Skeletal muscle satellite cell (primary cell): ENCODE measurements at regions not wholly inside any gene's neighbourhood (a gene's known extent, or its start where the extent isn't known, plus 50 kb on each side); places are given as distances from the start of the nearest gene placed in this dataset.
A peak's percentile ranks its signal among the peaks of the same experiment; 100 is the strongest.

Experiments used
- H3K27me3 ChIP-seq: 2 replicates; pipeline ENCODE4 v1.7.0; 2013; ENCODE audit warnings: low read length; ENCODE audit not compliant: control insufficient read depth, insufficient read depth
- H3K36me3 ChIP-seq: 2 replicates; pipeline ENCODE4 v1.7.0; 2013; ENCODE audit warnings: mild to moderate bottlenecking, control low read depth, low read length; ENCODE audit not compliant: insufficient read depth
- H3K4me1 ChIP-seq: 2 replicates; pipeline ENCODE4 v1.7.0; 2013; ENCODE audit warnings: low read length; ENCODE audit not compliant: control insufficient read depth, insufficient read depth
- H3K4me2 ChIP-seq: 2 replicates; pipeline ENCODE4 v1.7.0; 2013; ENCODE audit warnings: mild to moderate bottlenecking, low read length
- H3K4me3 ChIP-seq: 2 replicates; pipeline ENCODE4 v1.7.0; 2013; ENCODE audit warnings: low read length
- H3K9ac ChIP-seq: 2 replicates; pipeline ENCODE4 v1.7.0; 2013; ENCODE audit warnings: mild to moderate bottlenecking, low read depth, low read length, moderate library complexity
- H3K9me3 ChIP-seq: replicated peaks from 2 replicates; pipeline ENCODE4 v1.7.0; 2013; ENCODE audit warnings: mild to moderate bottlenecking, control low read depth, low read length

GRCh38 chr6:165864218-165864617 lies 201.2 kb upstream of the PDE10A start:
- H3K4me3 ChIP-seq, result no peak overlapping the region
- H3K36me3 ChIP-seq, result no peaks in the 10 kb centered on the region
- H3K9me3 ChIP-seq, result no peaks in the 10 kb centered on the region
- no peak overlapping the region for H3K4me2 ChIP-seq
- no peaks in the 10 kb centered on the region for H3K4me1 ChIP-seq
- H3K27me3 ChIP-seq, result peaks cover 12% of the 10 kb centered on the region
- H3K9ac ChIP-seq, result no peak overlapping the region

- no peaks in the 10 kb centered on the region for H3K36me3 ChIP-seq
- no peaks in the 10 kb centered on the region for H3K9me3 ChIP-seq
- no peak overlapping the region for H3K4me3 ChIP-seq
Measured at GRCh38 chr6:165863801-165864200, 200.8 kb upstream of the PDE10A start.

GRCh38 chr6:165862813-165863212 lies 199.8 kb upstream of the PDE10A start:
- no peaks in the 10 kb centered on the region for H3K4me1 ChIP-seq
- no peaks in the 10 kb centered on the region for H3K9me3 ChIP-seq
- H3K27me3 ChIP-seq, result peaks cover 12% of the 10 kb centered on the region
- no peaks in the 10 kb centered on the region for H3K36me3 ChIP-seq
- no peak overlapping the region for H3K9ac ChIP-seq
- H3K4me3 ChIP-seq, result no peak overlapping the region
- no peak overlapping the region for H3K4me2 ChIP-seq

More at GRCh38 chr6:165863801-165864200, 200.8 kb upstream of the PDE10A start:
- Histone ChIP-seq H3K4me1 (no peaks in the 10 kb centered on the region), H3K4me2 (no peak overlapping the region), H3K9ac (no peak overlapping the region), H3K27me3 (peaks cover 12% of the 10 kb centered on the region)

DNA sequence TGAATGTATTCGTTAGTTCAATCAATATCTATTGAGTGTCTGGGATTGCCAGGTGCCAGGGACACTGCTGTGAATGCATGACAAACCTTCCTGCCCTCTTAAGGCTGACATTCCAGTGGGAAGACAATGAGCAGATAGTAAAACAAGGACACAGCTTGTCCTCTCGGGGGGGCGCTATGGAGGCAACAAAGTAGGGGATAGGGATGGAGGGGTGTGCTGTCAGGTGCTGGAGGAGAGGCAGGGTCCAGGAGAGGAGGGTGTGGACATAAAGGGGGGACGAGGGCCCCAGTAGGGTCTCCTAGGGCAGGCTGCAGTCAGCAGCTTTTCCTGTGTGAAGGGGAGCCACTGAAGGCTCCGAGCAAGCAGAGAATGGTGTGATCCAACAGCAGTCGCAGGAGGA lies 198.2 kb upstream of the PDE10A start:
- Histone ChIP-seq H3K9ac (no peak overlapping the region), H3K9me3 (no peaks in the 10 kb centered on the region), H3K4me2 (no peak overlapping the region), H3K4me3 (no peak overlapping the region), H3K36me3 (no peaks in the 10 kb centered on the region), H3K27me3 (peaks cover 19% of the 10 kb centered on the region), H3K4me1 (no peaks in the 10 kb centered on the region)

DNA sequence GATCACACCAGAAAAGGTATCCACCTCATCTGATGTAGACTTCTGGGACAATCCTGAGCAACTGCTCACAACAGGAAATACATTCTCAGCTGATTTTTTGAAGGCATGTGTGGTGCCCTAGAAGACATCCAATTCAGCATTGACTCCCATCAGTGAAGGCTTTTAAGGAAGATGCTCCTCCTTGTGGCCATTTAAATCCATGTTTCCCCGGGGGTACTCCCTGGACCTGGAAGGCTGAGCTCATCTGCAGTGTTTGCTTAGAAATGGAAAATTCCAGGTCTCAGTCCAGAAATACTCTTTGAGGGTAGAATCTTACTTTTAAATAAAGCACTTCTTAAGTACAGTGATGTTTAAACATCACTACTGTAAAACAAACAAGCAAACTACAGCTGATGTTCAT lies 195.5 kb upstream of the PDE10A start:
- H3K9ac ChIP-seq, result no peak overlapping the region
- H3K27me3 ChIP-seq, result peaks cover 27% of the 10 kb centered on the region

GRCh38 chr6:165855856-165856255 lies 192.8 kb upstream of the PDE10A start:
- Histone ChIP-seq H3K4me1 (no peaks in the 10 kb centered on the region), H3K4me3 (no peak overlapping the region), H3K27me3 (peaks cover 43% of the 10 kb centered on the region), H3K9ac (no peak overlapping the region), H3K4me2 (no peak overlapping the region), H3K9me3 (no peaks in the 10 kb centered on the region), H3K36me3 (no peaks in the 10 kb centered on the region)

More for the DNA sequence above, 195.5 kb upstream of the PDE10A start:
- Histone ChIP-seq H3K9me3 (no peaks in the 10 kb centered on the region), H3K4me3 (no peak overlapping the region), H3K36me3 (no peaks in the 10 kb centered on the region), H3K4me2 (no peak overlapping the region), H3K4me1 (no peaks in the 10 kb centered on the region)

- Histone ChIP-seq H3K4me1 (peaks cover 3% of the 10 kb centered on the region), H3K9ac (no peak overlapping the region), H3K27me3 (peaks cover 38% of the 10 kb centered on the region), H3K4me3 (no peak overlapping the region), H3K4me2 (no peak overlapping the region), H3K36me3 (no peaks in the 10 kb centered on the region), H3K9me3 (no peaks in the 10 kb centered on the region)
Measured at GRCh38 chr6:165854863-165855593, 192.0 kb upstream of the PDE10A start.

GRCh38 chr6:165854061-165854862 lies 191.2 kb upstream of the PDE10A start:
- Histone ChIP-seq H3K4me1 (peaks cover 4% of the 10 kb centered on the region), H3K9me3 (no peaks in the 10 kb centered on the region), H3K4me2 (no peak overlapping the region), H3K4me3 (no peak overlapping the region), H3K36me3 (no peaks in the 10 kb centered on the region), H3K27me3 (peaks cover 38% of the 10 kb centered on the region), H3K9ac (no peak overlapping the region)

GRCh38 chr6:165852676-165853075 lies 189.6 kb upstream of the PDE10A start:
- Histone ChIP-seq H3K27me3 (peaks cover 38% of the 10 kb centered on the region), H3K9ac (no peak overlapping the region), H3K4me3 (no peak overlapping the region), H3K4me1 (peaks cover 4% of the 10 kb centered on the region), H3K9me3 (no peaks in the 10 kb centered on the region), H3K4me2 (no peak overlapping the region), H3K36me3 (no peaks in the 10 kb centered on the region)

GRCh38 chr6:165850434-165851019 lies 187.5 kb upstream of the PDE10A start:
- H3K4me3 ChIP-seq, result no peak overlapping the region
- peak overlapping the region; percentile 66 for H3K4me2 ChIP-seq
- no peak overlapping the region for H3K9ac ChIP-seq
- H3K36me3 ChIP-seq, result no peaks in the 10 kb centered on the region
- no peaks in the 10 kb centered on the region for H3K9me3 ChIP-seq
- H3K27me3 ChIP-seq, result peaks cover 29% of the 10 kb centered on the region
- peaks cover 4% of the 10 kb centered on the region for H3K4me1 ChIP-seq

GRCh38 chr6:165849534-165850430 lies 186.7 kb upstream of the PDE10A start:
- Histone ChIP-seq H3K27me3 (peaks cover 30% of the 10 kb centered on the region), H3K4me3 (no peak overlapping the region), H3K9me3 (no peaks in the 10 kb centered on the region)

More at GRCh38 chr6:165849534-165850430, 186.7 kb upstream of the PDE10A start:
- Histone ChIP-seq H3K9ac (no peak overlapping the region), H3K36me3 (no peaks in the 10 kb centered on the region), H3K4me2 (peak overlapping the region; percentile 66), H3K4me1 (peaks cover 4% of the 10 kb centered on the region)
